ENCODE measurements at regions not wholly inside any gene's neighbourhood (a gene's known extent, or its start where the extent isn't known, plus 50 kb on each side); places are given as distances from the start of the nearest gene placed in this dataset.
"Not testable (repeated sequence)": the region's sequence is repeated elsewhere in the genome, so short reads cannot be mapped to it uniquely, and the experiment has no call there.

DNA sequence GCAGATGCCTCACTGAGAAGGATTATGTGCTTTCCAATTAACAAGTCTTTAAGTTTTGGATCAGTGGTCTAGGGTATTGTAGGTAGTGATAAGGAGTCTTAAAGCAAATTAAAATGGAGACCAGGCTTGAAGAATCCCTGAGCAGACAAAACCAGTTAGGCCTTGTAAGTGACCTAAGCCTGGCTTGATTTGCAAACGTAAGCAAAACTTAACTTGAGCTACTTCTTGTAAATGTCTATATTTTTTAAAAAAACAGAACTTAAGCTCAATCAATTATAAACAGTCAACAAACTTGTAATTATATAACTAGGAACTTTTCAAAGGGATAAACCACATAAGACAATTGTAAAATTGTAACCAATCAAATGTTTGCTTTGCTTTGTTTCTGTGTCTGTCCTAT, 72.7 kb upstream of the NALF2 start:
- no peak for DNase-seq

DNA sequence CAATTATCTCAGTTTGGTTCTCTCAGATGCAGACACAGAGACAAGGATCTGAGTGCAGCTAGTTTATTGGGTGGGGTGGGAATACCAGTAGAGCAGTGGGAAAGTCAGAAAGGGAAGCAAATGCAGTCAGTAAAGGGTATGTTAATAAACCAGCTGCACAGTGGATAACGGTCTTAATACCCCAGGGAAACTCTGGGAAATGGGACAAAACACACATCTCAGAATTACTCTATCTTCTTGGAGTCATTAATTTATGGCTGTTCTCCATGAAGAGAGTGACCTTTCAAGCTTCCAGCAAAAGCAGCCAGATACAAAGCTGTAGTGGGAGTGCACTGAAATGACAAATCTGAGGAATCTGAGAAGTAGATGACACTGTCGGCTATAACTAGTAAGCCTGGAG, 73.3 kb upstream of the NALF2 start:
- no peak for DNase-seq

DNA sequence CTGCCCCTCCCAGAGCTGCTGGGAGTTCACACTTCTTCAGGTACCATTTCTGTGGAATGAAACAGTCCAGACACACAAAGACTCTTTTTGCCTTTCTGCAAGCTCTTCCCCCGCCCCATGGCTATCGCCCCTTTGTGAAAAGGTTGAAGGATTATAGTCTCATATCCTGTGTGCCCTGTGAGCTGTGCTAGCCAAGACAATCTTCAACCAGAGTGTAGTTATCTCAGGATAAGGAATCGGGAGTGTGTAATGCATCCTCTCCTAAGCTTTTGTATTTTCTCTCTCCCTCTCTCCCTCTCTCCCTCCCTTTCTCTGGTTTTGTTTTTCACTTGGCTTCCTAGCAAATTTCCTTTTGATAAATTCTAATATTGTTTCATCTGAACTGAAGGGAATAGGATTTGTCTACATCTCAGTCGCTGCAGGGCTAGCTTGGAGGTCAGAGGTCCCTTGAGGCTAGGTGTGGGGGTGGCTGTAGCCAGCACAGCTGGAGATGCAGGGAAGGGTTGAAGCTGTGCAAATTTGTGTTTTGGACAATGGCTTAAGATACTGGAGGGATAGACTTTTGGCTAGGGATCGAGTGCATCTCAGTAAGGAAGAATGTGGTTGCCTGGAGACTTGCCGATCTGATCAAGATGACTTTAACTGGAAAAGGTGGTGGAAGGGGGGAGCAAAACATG, 74.6 kb upstream of the NALF2 start:
- DNase-seq: no peak

DNA sequence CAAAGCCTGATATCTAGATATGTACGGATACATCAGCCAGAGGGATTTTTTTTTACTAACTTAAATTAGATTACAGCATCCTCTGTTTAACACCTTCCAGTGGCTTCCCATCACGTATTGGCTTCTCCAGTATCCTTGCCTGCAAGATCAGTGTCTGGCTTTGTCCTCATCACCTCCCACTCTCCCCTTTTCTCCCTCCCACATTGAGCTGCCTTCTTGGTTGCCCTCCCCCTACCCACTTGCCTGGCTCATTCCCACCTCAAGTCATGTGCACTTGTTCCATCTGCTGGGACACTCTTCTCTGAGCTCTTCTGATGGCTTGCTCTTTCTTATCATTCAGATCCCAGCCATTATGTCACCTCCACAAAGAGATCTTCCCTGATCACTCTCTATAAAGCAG, 75.9 kb upstream of the NALF2 start:
- no peak for DNase-seq

DNA sequence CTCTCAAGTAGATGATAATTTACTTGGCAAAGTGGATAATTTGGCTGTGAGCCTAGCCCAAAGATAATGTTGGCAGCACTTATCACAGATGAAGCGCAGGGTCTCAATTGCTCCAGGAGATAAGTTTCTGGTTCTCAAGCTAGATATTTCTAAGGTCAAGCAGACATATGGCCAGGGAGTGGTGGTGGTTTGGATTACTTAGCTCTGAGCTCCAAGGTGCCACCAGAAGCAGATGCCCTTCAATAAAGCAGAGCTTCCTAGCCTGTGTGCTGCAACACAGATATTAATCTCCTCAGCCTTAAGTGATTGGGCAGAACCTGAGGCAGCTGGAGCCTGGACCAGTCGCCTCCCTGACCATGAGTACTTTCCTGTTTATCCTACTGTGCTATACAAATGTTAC, 79.2 kb upstream of the NALF2 start:
- DNase-seq: no peak

DNA sequence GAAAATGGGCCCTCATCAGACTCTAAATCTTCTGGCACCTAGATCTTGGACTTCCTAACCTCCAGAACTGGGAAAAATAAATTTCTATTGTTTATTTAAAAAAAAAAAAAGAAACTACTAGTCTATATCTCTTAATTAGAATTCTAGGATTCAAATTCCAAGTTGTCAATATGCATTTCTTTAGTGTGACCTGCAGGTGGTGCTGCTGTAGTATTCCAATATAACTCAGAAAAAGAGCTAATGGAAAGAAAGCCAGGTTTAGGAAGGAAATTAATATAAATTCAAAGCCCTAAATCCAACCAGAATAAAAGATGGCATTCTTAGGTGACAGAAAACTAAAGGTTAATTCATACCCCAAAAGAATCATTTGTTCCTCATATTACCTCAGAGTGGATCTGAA, 80.0 kb upstream of the NALF2 start:
- DNase-seq: no peak

DNA sequence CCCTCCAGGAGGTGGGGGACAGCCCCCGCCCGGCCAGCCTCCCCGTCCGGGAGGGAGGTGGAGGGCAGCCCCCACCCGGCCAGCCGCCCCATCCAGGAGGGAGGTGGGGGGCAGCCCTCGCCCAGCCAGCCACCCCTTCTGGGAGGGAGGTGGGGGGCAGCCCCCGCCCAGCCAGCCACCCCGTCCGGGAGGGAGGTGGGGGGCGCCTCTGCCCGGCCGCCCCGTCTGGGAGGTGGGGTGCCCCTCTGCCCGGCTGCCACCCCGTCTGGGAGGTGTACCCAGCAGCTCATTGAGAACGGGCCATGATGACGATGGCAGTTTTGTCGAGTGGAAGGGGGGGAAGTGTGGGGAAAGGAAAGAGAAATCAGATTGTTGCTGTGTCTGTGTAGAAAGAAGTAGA, 81.9 kb upstream of the NALF2 start:
- DNase-seq: not testable (repeated sequence)

DNA sequence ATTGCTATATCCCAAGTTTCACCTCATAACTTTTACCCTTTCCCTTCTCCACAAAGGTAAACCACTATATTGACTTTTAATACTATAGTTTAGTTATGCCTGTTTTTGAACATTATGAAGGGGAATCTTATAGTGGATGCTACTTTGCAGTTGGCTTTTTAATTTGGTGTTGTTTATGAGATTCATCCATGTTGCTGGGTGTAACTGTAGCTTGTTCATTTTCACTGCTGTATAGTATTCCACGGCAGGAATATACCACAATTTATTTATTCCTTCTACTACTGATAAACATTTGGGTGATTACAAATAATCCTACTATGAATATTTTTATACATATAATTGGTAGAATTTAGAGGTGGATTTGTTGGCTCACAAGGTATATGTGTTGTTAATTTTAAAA, 88.4 kb upstream of the NALF2 start:
- DNase-seq: no peak

DNA sequence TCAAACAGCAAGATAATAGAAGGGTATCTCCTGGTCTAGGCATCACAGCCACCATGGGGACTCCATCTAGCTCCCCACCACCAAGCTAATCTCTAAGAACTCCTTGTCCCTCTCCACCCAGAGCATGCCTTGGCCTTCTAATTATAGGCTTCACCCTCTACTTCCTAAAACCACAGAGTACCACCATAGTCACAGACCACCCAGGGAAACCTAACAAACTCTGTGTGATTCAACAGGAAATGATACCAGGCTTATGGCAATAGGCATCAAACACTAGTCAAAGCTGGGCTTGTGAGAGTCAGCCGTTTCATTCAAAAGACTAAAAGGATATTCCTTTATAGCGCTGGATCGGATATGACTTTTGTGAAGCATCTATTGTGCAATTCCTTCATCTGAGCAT, 91.5 kb upstream of the NALF2 start:
- no peak for DNase-seq

DNA sequence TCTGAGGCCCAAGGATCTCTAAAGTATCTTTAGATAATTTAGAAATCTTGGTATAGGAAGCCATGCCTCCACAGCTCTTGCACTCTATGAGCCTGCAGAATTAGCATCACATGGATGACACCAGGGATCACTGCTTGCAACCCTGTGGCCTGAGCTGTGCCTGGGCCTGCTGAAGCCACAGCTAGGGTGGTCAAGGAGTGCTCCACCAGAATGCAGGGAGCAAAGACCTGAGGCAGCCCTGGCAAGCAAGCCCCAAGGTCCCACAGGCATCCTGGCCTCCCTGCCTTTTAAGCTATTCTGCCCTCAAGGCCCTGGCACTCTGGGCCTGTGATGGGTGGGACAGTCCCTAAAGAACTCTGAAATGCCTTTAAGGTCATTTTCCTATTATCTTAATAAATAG, 105.2 kb upstream of the NALF2 start:
- DNase-seq: no peak

DNA sequence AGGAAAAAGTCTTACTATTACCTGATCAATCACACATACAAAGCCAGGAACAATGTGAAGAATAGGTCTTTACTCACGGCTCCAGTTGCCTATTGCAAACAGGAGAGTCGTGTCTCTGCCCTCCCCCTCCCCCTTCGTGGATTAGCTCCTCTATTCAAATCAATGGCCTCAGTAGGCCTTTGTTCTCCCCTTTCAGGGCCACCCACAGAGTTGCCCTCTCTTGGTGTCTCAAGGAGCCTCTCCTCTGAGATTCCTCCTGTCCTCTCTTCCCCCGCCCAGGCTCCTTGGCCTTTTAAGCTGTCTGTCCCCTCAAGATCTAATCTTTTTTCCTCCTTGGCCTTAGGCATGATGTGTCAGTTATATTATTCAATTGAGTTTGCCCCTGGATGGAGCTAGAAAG, 107.2 kb upstream of the NALF2 start:
- no peak for DNase-seq

DNA sequence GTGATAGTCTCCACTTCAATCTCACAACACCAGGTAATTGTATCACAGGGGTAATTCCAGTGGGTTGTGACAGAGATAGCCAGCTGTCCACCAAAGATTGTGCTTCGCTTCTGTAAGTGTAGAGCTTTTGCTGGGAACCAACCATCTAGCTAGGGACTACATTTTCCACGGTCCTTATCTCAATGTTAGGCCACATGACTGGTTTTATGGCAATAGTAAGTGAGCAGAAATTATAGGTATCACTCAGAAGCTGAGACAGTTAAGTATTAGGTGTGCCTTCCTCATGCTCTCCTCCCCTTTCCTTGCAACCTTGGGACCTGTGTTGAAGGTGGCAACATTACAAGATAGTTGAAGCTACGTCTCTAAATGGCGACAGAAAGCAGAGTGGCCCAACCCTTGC, 108.8 kb upstream of the NALF2 start:
- no peak for DNase-seq

DNA sequence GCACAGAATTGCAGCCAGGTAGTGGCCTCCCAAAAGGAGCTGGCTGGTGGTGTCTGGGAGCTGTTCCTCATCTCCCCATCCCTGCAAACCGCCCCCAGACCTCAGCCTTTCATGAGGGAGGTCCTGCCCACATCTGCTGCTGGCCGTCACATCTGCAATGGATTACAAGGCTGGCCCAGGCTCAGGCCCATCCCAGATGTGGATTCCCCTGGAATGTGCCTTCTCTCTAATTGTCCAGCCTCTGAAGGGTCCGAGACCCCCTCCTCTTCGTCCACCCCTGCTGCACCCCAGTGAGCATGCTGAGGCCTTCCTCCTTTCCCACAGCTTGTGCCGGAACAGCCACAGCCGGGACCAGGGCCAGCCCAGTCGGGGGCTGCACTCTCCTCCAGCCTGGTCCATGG, 115.0 kb upstream of the NALF2 start:
- no peak for DNase-seq

DNA sequence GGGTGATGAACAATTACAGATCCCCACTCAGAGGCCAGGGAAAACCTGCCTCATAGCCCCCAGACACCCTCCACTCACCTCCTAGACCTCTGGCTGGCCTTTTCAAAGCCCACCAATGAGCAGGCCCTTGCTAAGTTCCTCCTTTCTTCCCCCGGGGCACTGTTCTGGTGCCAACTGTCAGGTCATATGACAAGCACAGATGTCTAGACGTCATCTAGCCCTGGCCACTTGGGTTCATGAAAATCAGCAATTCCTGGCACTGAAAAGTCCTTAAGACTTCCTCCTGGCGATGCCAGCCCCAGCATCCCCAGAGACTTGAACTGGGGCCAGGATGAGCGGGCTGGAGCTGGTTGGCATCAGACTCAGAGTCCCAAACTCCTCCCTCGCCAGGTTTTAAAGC, 115.6 kb upstream of the NALF2 start:
- DNase-seq: no peak

DNA sequence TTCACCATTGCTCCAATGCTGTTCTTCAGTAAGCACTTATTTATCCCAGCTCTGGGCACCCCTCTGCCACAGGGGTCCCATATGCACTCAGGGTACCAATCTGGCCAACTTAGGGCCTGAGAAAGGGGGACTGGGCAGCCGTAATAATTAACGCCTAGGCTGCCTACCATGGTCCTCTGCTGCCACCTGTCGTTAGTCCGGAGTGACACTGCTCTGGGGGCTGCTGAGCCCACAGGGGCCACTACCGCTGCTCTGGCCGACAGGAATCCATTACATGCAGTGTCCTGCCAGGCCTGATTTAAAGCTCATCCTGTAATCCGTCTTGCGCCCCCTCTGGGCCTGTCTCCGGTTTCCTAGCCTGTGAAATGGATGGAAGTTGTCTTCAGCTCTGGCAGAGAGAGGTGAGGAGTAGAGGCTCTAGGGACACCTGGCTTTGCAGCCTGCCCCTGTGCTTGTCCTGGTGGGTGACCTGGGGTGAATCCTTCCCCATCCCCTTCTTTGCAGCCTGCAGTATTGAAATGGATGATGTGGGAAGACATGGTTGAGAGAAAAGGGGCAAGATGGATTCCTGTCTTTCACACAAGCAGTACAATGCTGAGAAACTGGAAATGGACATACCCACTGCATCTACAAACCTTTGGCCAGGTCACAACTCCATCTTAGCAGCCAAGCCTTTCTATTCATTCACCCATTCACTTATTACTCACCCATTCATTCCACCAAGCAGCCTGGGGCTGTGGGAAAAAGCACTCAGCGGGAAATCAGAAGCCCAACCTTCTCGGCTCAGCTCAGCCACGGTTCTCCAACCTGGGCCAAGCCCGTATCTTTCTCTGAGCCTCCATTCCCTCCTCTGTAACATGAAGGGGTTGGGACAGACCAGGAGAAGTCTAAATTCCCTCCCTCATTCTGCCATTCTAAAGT, 116.3 kb upstream of the NALF2 start:
- DNase-seq: peak; percentile 46

DNA sequence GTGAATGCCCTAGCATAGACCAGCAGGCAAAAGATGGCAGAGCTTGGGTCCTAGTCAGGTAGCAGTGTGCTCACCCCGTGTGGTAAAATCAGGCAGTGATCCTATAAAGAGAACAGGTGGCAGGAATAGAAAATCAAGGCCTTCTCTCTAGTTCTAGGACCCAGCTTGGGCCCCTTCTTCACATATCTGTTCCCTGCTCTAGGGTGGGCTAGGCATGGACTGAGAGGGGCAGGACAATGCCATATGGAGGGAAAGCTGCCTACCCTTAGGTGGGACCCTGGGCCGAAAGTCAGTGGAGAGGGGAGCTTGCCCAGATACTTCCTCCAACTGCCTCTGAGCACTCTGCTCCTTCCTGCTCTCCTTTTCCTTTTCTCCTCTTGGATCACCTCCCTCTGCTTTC, 117.4 kb upstream of the NALF2 start:
- DNase-seq: no peak

DNA sequence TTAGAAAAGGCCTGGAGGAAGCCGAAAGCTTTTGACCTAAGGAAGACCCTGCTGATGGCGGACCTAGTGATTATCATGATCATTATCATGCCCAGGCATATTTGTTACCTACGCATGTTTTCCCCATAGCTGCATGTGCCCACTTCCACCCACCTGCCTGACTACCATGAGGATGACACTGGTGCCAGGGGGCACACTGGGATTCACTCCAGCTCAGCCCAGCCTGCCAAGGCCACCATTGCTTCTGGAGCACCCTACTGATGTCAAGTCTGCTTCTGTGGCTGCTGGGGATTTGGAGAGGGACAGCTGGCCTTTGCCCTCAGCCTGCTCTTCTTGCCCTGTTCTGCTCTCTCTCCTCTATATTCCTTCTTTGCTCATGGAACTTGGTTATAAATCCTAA, 124.7 kb upstream of the NALF2 start:
- no peak for DNase-seq

DNA sequence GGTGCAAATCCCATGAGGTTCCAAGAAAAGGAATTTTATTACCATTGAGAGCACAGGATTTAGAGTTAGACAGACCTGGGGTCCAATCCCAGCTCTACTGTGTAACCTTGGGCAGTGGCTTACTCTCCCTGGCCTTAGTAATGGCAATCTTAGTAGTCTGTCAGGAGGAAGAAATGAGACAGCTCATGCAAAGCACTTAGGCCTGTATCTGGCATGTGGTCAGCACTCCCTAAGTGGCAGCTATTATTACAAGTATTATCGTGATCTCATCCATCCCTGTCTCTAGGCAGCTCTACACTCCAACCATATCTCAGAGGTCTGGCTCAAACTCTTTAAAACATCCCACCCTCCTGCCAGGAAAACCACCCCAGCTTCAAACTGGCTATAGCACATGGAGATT, 129.6 kb upstream of the NALF2 start:
- no peak for DNase-seq

DNA sequence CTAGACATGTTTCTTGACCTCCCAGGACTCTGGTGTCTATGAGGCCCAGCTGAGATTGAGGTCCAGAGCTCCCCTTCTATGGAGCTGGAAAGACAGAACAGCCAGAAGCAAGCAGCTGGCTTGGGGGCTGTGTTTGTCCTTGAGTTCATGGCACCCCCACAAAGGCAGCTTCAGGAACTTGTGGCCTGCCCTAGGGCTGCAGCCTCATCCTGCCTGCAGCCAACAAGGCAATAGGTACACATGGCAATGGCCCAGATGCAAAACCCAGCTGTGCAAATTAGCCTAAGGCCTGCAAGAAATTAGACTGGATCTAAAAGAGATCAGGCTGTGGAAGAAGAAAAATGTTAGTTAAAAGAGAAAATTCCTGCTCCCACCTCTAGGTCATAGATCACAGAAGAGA, 131.7 kb upstream of the NALF2 start:
- no peak for DNase-seq

DNA sequence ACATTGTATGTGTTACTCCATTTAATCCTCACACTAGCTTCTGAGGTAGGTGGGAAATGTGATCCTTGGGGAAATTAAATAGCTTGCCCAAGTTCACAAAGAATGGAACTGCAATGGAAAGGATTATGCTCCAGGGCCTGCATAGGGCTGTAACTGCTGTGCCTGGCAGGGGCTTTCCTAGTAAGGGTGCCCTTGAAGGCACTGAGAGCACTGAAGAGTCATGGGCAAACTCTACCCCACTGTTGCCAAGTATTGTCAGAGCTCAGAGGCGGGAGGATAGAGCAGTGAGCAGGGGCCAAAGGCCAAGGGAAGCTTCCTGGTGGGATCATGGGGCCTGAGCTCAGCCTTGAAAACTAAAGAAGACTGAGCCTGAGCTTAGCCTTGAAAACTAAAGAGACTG, 133.0 kb upstream of the NALF2 start:
- no peak for DNase-seq

DNA sequence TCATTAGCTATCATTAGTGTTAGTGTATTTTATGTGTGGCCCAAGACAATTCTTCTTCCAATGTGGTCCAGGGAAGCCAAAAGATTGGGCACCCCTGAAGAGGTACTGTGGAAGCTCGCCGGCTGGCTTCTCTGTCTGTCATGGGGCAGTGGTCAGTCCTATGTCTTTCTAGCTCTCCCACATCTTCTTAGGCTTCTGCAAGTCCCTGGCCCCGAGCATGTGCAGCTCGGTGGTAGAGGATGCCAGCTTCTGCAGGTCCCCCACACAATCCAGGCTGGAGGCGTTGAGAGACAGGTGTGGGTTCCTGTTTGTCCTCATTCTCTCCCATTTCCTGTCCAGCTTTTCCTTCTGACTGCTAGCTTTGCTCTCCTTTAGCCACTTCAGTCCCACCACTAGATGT, 134.1 kb upstream of the NALF2 start:
- no peak for DNase-seq

DNA sequence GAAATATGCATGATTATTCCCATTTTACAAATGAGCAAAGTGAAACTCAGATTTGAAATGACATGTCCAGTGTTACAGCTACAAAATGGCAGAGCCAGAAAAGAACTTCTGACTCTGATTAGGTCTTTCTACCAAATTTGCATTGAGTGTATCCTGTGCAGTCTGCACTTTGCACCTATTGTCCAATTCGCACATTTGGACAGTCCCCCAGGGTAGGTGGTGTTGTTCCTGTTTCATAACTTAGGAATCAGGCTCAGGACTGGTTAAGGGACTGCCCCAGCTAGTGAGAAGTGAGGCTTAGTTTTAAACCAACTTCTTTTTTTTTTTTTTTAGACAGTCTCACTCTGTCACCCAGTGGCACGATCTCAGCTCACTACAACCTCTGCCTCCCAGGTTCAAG, 137.9 kb upstream of the NALF2 start:
- no peak for DNase-seq

DNA sequence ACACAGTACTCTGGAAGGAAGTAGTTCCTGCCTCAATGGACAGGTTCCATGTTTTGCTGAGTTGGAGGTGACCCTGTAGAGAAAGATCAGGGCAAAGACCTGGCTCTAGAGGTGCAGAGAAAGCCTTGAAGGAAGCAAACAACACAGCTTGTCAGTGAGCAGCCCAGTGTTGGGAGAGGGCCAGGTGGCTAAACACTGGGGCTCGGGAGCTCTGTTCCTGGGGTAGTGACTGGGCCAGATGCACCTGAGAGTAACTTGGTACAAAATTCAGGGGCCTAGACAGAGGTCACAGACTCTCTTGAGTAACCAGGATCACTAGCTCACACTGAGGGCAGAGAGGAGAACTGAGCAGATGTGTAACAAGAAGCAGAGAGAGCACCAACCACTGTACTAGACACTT, 138.4 kb upstream of the NALF2 start:
- no peak for DNase-seq

DNA sequence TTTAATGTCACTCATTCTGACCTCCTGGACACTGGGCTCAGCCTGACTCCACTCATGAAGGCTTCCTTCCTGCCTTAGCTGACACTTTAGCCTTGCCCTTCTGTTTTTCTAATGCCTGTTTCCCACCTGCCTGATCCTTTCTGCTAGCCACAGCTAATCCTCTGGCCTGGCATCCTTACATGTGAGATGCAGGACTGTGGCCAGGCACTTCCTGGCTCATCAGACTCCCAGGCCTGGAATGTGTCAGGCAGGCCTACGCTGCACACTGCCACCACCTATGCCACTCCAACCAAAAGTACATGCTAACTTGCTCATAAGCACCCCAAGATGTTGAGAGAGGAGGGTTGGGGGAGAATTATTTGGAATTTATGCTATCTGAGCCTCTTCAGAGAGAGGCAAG, 138.8 kb upstream of the NALF2 start:
- no peak for DNase-seq

DNA sequence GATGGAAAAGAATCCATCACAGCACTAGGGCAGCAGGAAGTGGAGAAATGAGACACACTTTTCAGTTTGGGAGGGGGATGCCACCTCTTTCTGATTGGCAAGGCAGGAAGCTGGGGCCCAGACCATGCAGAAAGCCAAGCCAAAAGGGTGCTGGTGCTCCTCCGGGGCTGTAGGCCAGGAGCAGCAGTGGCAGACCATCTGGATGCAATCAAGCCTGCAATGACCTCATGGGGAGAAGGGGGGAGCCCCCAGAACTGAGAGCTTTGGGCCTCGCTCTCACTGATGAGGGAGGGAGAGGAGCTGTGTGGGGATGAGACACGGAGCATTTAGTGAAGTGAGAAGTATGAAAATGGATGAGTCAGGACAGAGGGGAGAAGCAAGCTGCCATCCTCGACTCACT, 141.3 kb upstream of the NALF2 start:
- DNase-seq: no peak

Measured in CD4-positive, alpha-beta T cell treated with Interleukin-17A for 4 hours (primary cell).